SU-DHL-6 (cell line): ENCODE measurements at regions not wholly inside any gene's neighbourhood (a gene's known extent, or its start where the extent isn't known, plus 50 kb on each side); places are given as distances from the start of the nearest gene placed in this dataset.

Source experiments
- EZH2phosphoT487 ChIP-seq: fragments of 200-600 bp; sonication (generic), shearing (Covaris generic); conservative IDR thresholded peaks from 2 replicates; pipeline ENCODE4 v1.6.1; 2018; ENCODE audit warnings: mild to moderate bottlenecking, antibody characterized with exemption, low read length, moderate library complexity, mixed read lengths
- TF ChIP-seq, protein P1 (sequence below): fragments of 200-600 bp; sonication (generic); IDR thresholded peaks from one replicate; pipeline ENCODE4 v1.5.1; 2017; ENCODE audit warnings: antibody characterized with exemption, mild to moderate bottlenecking, low read length, moderate library complexity; ENCODE audit not compliant: insufficient read depth, poor library complexity, severe bottlenecking

DNA sequence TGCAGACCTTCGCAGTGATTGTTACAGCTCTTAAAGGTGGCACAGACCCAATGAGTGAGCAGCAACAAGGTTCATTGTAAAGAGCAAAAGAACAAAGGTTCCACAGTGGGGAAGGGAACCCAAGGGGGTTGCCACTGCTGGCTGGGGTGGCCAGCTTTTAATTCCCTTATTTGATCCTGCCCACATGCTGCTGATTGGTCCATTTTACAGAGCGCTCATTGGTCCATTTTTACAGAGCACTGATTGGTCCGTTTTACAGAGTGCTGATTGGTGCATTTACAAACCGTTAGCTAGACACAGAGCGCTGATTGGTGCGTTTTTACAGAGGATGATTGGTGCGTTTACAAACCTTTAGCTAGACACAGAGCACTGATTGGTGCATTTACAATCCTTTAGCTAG is 360.6 kb upstream of the DAB2 start:
- TF ChIP-seq, protein P1, sequence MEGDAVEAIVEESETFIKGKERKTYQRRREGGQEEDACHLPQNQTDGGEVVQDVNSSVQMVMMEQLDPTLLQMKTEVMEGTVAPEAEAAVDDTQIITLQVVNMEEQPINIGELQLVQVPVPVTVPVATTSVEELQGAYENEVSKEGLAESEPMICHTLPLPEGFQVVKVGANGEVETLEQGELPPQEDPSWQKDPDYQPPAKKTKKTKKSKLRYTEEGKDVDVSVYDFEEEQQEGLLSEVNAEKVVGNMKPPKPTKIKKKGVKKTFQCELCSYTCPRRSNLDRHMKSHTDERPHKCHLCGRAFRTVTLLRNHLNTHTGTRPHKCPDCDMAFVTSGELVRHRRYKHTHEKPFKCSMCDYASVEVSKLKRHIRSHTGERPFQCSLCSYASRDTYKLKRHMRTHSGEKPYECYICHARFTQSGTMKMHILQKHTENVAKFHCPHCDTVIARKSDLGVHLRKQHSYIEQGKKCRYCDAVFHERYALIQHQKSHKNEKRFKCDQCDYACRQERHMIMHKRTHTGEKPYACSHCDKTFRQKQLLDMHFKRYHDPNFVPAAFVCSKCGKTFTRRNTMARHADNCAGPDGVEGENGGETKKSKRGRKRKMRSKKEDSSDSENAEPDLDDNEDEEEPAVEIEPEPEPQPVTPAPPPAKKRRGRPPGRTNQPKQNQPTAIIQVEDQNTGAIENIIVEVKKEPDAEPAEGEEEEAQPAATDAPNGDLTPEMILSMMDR = no peak
- TF ChIP-seq EZH2phosphoT487 = no peak
